ENCODE measurements at regions not wholly inside any gene's neighbourhood (a gene's known extent, or its start where the extent isn't known, plus 50 kb on each side); places are given as distances from the start of the nearest gene placed in this dataset.

- H3K36me3 ChIP-seq (ENCODE audit: control insufficient read depth in 2 of 2, insufficient read depth in 2 of 2, low read length in 1 of 2), result no peaks in the 10 kb centered on the region
- no peaks in the 10 kb centered on the region for H3K4me1 ChIP-seq (ENCODE audit: control insufficient read depth in 2 of 2, insufficient read depth in 2 of 2, low read length in 1 of 2)
- H3K4me3 ChIP-seq (ENCODE audit: low read depth in 1 of 2, low read length in 2 of 2), result no peak overlapping the region
- WGBS, 2 donors, result 64 to 71% methylated on average over 3 of the region's 3 CpGs
- no peaks in the 10 kb centered on the region for H3K9me3 ChIP-seq (ENCODE audit: control insufficient read depth in 2 of 2, insufficient read depth in 1 of 2, low read depth in 1 of 2, low read length in 1 of 2)
- no peaks in the 10 kb centered on the region for H3K27me3 ChIP-seq (ENCODE audit: control insufficient read depth in 1 of 2, insufficient read depth in 2 of 2, low read length in 2 of 2)
- H3K27ac ChIP-seq (ENCODE audit: low read depth in 2 of 2, low read length in 1 of 2), result no peak overlapping the region
These were observed 129.8 kb upstream of the USP15 start for GRCh38 chr12:62130402-62130801.

- no peak overlapping the region for H3K27ac ChIP-seq (ENCODE audit: low read depth in 2 of 2, low read length in 1 of 2)
- no peaks in the 10 kb centered on the region for H3K36me3 ChIP-seq (ENCODE audit: control insufficient read depth in 2 of 2, insufficient read depth in 2 of 2, low read length in 1 of 2)
- WGBS, 2 donors, result 81% methylated on average over 6 of the region's 6 CpGs
- no peaks in the 10 kb centered on the region for H3K9me3 ChIP-seq (ENCODE audit: control insufficient read depth in 2 of 2, insufficient read depth in 1 of 2, low read depth in 1 of 2, low read length in 1 of 2)
- H3K27me3 ChIP-seq (ENCODE audit: control insufficient read depth in 1 of 2, insufficient read depth in 2 of 2, low read length in 2 of 2), result no peaks in the 10 kb centered on the region
- no peaks in the 10 kb centered on the region for H3K4me1 ChIP-seq (ENCODE audit: control insufficient read depth in 2 of 2, insufficient read depth in 2 of 2, low read length in 1 of 2)
- H3K4me3 ChIP-seq (ENCODE audit: low read depth in 1 of 2, low read length in 2 of 2), result no peak overlapping the region
These were observed 129.2 kb upstream of the USP15 start for GRCh38 chr12:62130834-62131552.

DNA sequence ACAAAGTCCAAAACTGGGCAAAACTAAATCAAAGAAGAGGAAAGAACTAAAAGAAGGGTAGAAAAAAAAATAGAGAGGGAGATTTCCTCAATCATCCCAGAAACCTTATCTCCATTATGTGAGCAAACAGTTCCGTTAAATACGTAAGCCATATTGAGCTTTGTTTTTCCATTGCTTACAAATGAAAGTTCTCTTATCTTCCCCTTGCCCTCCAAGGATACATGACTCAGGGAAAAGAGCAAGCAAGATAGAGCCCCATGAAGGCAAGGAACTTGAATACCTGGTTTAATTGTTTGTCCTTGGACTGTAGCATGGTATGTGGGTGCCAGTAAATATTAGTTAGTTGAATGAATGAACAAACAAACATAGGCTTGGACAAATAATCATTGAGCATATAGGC is 126.8 kb upstream of the USP15 start:
- Histone ChIP-seq H3K36me3 (ENCODE audit: control insufficient read depth in 2 of 2, insufficient read depth in 2 of 2, low read length in 1 of 2) (no peaks in the 10 kb centered on the region), H3K4me3 (ENCODE audit: low read depth in 1 of 2, low read length in 2 of 2) (no peak overlapping the region), H3K27me3 (ENCODE audit: control insufficient read depth in 1 of 2, insufficient read depth in 2 of 2, low read length in 2 of 2) (no peaks in the 10 kb centered on the region), H3K27ac (ENCODE audit: low read depth in 2 of 2, low read length in 1 of 2) (no peak overlapping the region), H3K4me1 (ENCODE audit: control insufficient read depth in 2 of 2, insufficient read depth in 2 of 2, low read length in 1 of 2) (no peaks in the 10 kb centered on the region), H3K9me3 (ENCODE audit: control insufficient read depth in 2 of 2, insufficient read depth in 1 of 2, low read depth in 1 of 2, low read length in 1 of 2) (no peaks in the 10 kb centered on the region)
- 76 to 94% methylated on average over 2 of the region's 2 CpGs for WGBS, 2 donors

DNA sequence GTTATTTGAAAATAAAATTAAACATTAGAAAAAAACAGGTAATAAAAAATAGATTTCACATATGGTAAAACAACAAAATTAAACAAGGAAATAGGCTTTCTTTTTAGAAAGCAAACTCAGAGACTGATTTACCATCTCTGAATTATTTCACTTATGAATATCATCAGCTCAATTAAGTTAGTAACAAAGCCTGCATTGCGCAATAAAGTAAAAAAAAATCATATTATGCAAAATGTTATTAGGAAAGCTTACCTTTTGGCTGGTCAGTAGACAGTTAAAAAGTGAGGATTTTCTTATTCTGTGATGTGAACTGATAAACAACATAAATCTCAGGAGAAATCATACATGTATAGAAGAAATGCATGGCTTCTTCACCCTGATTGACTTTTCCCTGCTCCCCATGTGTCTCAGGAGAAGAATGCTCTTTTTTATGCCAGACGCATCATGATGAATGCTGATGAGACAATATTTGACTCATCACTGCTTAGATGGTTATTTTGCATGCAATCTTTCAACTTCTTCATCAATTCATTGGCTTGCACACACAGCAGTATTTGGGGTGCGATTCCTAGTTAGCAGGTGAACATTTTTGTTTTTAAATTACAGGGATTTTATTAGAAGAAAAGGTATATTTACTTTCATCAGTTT is 124.5 kb upstream of the USP15 start:
- Histone ChIP-seq H3K27ac (ENCODE audit: low read depth in 2 of 2, low read length in 1 of 2) (no peak overlapping the region), H3K36me3 (ENCODE audit: control insufficient read depth in 2 of 2, insufficient read depth in 2 of 2, low read length in 1 of 2) (no peaks in the 10 kb centered on the region), H3K9me3 (ENCODE audit: control insufficient read depth in 2 of 2, insufficient read depth in 1 of 2, low read depth in 1 of 2, low read length in 1 of 2) (no peaks in the 10 kb centered on the region), H3K4me1 (ENCODE audit: control insufficient read depth in 2 of 2, insufficient read depth in 2 of 2, low read length in 1 of 2) (no peaks in the 10 kb centered on the region), H3K4me3 (ENCODE audit: low read depth in 1 of 2, low read length in 2 of 2) (no peak overlapping the region), H3K27me3 (ENCODE audit: control insufficient read depth in 1 of 2, insufficient read depth in 2 of 2, low read length in 2 of 2) (no peaks in the 10 kb centered on the region)
- 85 to 95% methylated on average over 3 of the region's 3 CpGs for WGBS, 2 donors

GRCh38 chr12:62136496-62136895 is 123.7 kb upstream of the USP15 start:
- WGBS, 2 donors, result 79 to 83% methylated on average over 2 of the region's 2 CpGs
- Histone ChIP-seq H3K4me3 (ENCODE audit: low read depth in 1 of 2, low read length in 2 of 2) (no peak overlapping the region), H3K36me3 (ENCODE audit: control insufficient read depth in 2 of 2, insufficient read depth in 2 of 2, low read length in 1 of 2) (no peaks in the 10 kb centered on the region), H3K4me1 (ENCODE audit: control insufficient read depth in 2 of 2, insufficient read depth in 2 of 2, low read length in 1 of 2) (no peaks in the 10 kb centered on the region), H3K27ac (ENCODE audit: low read depth in 2 of 2, low read length in 1 of 2) (no peak overlapping the region), H3K9me3 (ENCODE audit: control insufficient read depth in 2 of 2, insufficient read depth in 1 of 2, low read depth in 1 of 2, low read length in 1 of 2) (no peaks in the 10 kb centered on the region), H3K27me3 (ENCODE audit: control insufficient read depth in 1 of 2, insufficient read depth in 2 of 2, low read length in 2 of 2) (no peaks in the 10 kb centered on the region)

GRCh38 chr12:62138527-62138926 is 121.7 kb upstream of the USP15 start:
- no peak overlapping the region for H3K27ac ChIP-seq (ENCODE audit: low read depth in 2 of 2, low read length in 1 of 2)
- H3K4me1 ChIP-seq (ENCODE audit: control insufficient read depth in 2 of 2, insufficient read depth in 2 of 2, low read length in 1 of 2), result no peaks in the 10 kb centered on the region
- no peaks in the 10 kb centered on the region for H3K36me3 ChIP-seq (ENCODE audit: control insufficient read depth in 2 of 2, insufficient read depth in 2 of 2, low read length in 1 of 2)
- no peak overlapping the region for H3K4me3 ChIP-seq (ENCODE audit: low read depth in 1 of 2, low read length in 2 of 2)
- H3K27me3 ChIP-seq (ENCODE audit: control insufficient read depth in 1 of 2, insufficient read depth in 2 of 2, low read length in 2 of 2), result no peaks in the 10 kb centered on the region
- no peaks in the 10 kb centered on the region for H3K9me3 ChIP-seq (ENCODE audit: control insufficient read depth in 2 of 2, insufficient read depth in 1 of 2, low read depth in 1 of 2, low read length in 1 of 2)
- WGBS, 2 donors, result 43 to 44% methylated on average over 2 of the region's 2 CpGs

DNA sequence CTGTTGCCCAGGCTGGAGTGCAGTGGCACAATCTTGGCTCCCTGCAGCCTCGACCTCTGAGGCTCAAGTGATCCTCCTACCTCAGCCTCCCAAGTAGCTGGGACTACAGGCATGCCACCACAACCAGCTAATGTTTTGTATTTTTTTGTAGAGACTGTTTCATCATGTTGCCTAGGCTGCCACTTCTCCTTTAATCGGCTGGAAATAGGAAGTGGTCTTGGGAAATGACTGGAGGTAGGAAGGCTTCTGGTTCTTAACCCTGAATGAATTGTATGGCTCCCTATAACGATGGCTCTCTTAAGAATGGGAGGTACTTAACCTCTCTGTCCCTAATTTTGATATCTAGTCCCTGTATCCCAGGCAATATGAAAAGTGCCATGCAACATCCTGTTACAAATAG is 113.9 kb upstream of the USP15 start:
- WGBS, 2 donors, result 58 to 59% methylated on average over 3 of the region's 3 CpGs
- no peak overlapping the region for H3K27ac ChIP-seq (ENCODE audit: low read depth in 2 of 2, low read length in 1 of 2)
- no peaks in the 10 kb centered on the region for H3K36me3 ChIP-seq (ENCODE audit: control insufficient read depth in 2 of 2, insufficient read depth in 2 of 2, low read length in 1 of 2)
- no peaks in the 10 kb centered on the region for H3K4me1 ChIP-seq (ENCODE audit: control insufficient read depth in 2 of 2, insufficient read depth in 2 of 2, low read length in 1 of 2)
- H3K9me3 ChIP-seq (ENCODE audit: control insufficient read depth in 2 of 2, insufficient read depth in 1 of 2, low read depth in 1 of 2, low read length in 1 of 2), result peaks cover 0 to 6% of the 10 kb centered on the region in 2 donors
- H3K4me3 ChIP-seq (ENCODE audit: low read depth in 1 of 2, low read length in 2 of 2), result no peak overlapping the region
- no peaks in the 10 kb centered on the region for H3K27me3 ChIP-seq (ENCODE audit: control insufficient read depth in 1 of 2, insufficient read depth in 2 of 2, low read length in 2 of 2)

DNA sequence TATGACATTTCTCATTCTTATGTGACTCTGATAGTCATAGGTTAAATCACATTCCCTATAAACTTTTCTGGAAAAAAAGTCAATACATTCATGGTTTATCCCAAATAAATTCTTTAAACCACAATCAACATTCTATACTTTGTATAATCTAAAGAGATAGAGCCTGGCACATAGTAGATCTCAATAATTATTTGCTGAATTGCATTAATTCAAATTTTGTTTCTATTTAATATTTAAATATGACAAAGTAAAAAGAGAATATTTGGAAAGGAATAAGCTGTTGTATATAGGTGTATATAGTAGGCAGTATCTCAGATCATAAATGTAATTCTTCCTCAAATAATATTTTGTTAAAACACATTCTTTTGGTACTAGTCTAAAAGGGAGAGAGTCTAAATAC is 102.2 kb upstream of the USP15 start:
- H3K4me3 ChIP-seq (ENCODE audit: low read depth in 1 of 2, low read length in 2 of 2), result no peak overlapping the region
- no peak overlapping the region for H3K27ac ChIP-seq (ENCODE audit: low read depth in 2 of 2, low read length in 1 of 2)
- H3K9me3 ChIP-seq (ENCODE audit: control insufficient read depth in 2 of 2, insufficient read depth in 1 of 2, low read depth in 1 of 2, low read length in 1 of 2), result no peaks in the 10 kb centered on the region
- no peaks in the 10 kb centered on the region for H3K4me1 ChIP-seq (ENCODE audit: control insufficient read depth in 2 of 2, insufficient read depth in 2 of 2, low read length in 1 of 2)
- no peaks in the 10 kb centered on the region for H3K27me3 ChIP-seq (ENCODE audit: control insufficient read depth in 1 of 2, insufficient read depth in 2 of 2, low read length in 2 of 2)
- H3K36me3 ChIP-seq (ENCODE audit: control insufficient read depth in 2 of 2, insufficient read depth in 2 of 2, low read length in 1 of 2), result no peaks in the 10 kb centered on the region

- Histone ChIP-seq H3K36me3 (ENCODE audit: control insufficient read depth in 2 of 2, insufficient read depth in 2 of 2, low read length in 1 of 2) (no peaks in the 10 kb centered on the region), H3K9me3 (ENCODE audit: control insufficient read depth in 2 of 2, insufficient read depth in 1 of 2, low read depth in 1 of 2, low read length in 1 of 2) (no peaks in the 10 kb centered on the region), H3K4me3 (ENCODE audit: low read depth in 1 of 2, low read length in 2 of 2) (no peak overlapping the region), H3K27me3 (ENCODE audit: control insufficient read depth in 1 of 2, insufficient read depth in 2 of 2, low read length in 2 of 2) (no peaks in the 10 kb centered on the region), H3K4me1 (ENCODE audit: control insufficient read depth in 2 of 2, insufficient read depth in 2 of 2, low read length in 1 of 2) (no peaks in the 10 kb centered on the region), H3K27ac (ENCODE audit: low read depth in 2 of 2, low read length in 1 of 2) (no peak overlapping the region)
- 68 to 73% methylated on average over 5 of the region's 5 CpGs for WGBS, 2 donors
These were observed 101.5 kb upstream of the USP15 start for GRCh38 chr12:62158461-62159360.
